ENCODE measurements at regions not wholly inside any gene's neighbourhood (a gene's known extent, or its start where the extent isn't known, plus 50 kb on each side); places are given as distances from the start of the nearest gene placed in this dataset.
"Not testable (repeated sequence)": the region's sequence is repeated elsewhere in the genome, so short reads cannot be mapped to it uniquely, and the experiment has no call there.

DNA sequence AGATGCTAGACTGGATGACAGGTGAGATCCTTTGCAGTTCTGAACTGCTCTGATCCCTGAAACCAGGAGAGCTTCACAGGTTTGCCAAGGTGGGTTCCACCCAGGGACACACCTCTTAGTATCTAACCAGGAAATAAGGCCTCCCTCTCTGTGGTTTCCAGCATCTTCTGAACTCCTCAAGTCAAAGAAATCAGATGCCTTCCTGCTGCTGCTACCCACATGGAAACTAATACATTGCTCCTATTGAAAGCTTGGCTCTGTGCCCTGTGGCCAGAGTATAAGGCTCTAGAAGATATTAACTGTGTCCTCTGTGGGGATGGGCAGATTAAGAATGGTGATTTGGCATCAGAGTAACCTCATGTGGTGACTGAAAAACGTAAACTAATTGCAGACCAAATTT, 75.0 kb upstream of the MRPS6 start:
- no peak for DNase-seq (ENCODE audit: low read depth in 2 of 2)
- TF ChIP-seq CTCF (IDR thresholded peaks at IDR 0.05; ENCODE audit: low read depth, low read length) = no peak
- H3K4me3 ChIP-seq (replicated peaks in 1 of 2; ENCODE audit: low read depth in 2 of 2, low read length in 2 of 2) = no peak overlapping the region

DNA sequence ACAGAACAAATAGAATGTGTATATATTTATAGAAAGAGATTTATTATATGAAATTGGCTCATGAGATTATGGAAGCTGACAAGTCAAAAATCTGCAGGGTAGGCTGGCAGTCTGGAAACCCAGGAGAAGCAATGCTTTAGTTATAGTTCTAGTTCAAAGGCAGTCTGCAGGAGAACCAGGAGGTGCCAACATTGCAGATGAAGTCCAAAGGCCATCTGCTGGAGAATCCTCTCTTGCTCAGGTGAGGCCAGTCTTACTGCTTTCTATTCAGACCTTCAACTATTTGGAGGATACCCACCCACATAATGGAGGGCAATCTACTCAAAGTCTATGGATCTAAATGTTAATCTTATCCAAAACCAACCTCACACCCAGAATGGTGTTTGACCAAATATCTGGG, 75.9 kb upstream of the MRPS6 start:
- no peak for TF ChIP-seq CTCF (IDR thresholded peaks at IDR 0.05; ENCODE audit: low read depth, low read length)
- no peak overlapping the region for H3K4me3 ChIP-seq (replicated peaks in 1 of 2; ENCODE audit: low read depth in 2 of 2, low read length in 2 of 2)
- DNase-seq (ENCODE audit: low read depth in 2 of 2) = no peak

GRCh38 chr21:33994373-33994772, 78.8 kb upstream of the ATP5PO start:
- DNase-seq (ENCODE audit: low read depth in 2 of 2) = no peak
- no peak for TF ChIP-seq CTCF (IDR thresholded peaks at IDR 0.05; ENCODE audit: low read depth, low read length)
- no peak overlapping the region for H3K4me3 ChIP-seq (replicated peaks in 1 of 2; ENCODE audit: low read depth in 2 of 2, low read length in 2 of 2)

GRCh38 chr21:33993286-33994231, 78.0 kb upstream of the ATP5PO start:
- no peak for TF ChIP-seq CTCF (IDR thresholded peaks at IDR 0.05; ENCODE audit: low read depth, low read length)
- no peak for DNase-seq (ENCODE audit: low read depth in 2 of 2)
- no peak overlapping the region for H3K4me3 ChIP-seq (replicated peaks in 1 of 2; ENCODE audit: low read depth in 2 of 2, low read length in 2 of 2)

- H3K4me3 ChIP-seq (replicated peaks in 1 of 2; ENCODE audit: low read depth in 2 of 2, low read length in 2 of 2); DNase-seq (ENCODE audit: low read depth in 2 of 2): not testable (repeated sequence)
Measured at GRCh38 chr21:33992412-33992811, 76.8 kb upstream of the ATP5PO start.

DNA sequence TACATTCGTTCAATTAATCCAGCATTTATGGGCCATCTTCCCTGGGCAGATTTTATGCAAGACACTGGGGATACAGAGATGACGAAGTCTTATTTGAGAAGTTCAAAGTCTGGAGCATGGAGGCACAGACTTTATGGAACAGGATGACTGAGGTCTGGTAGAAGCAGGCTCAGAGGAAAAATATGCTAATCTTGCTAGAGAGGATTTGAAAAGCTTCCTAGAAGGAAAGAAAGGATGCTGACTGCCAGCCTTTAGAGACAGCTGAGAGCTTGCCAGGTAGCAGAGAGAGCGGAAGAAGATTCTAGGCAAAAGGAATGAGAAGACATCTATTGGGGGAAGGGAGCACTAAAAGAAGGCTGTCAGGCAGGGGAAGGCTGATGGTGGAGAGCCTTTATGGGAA, 75.5 kb upstream of the ATP5PO start:
- DNase-seq (ENCODE audit: low read depth in 2 of 2) = no peak
- TF ChIP-seq CTCF (IDR thresholded peaks at IDR 0.05; ENCODE audit: low read depth, low read length) = no peak
- H3K4me3 ChIP-seq (replicated peaks in 1 of 2; ENCODE audit: low read depth in 2 of 2, low read length in 2 of 2) = no peak overlapping the region

GRCh38 chr21:33989440-33989839, 73.8 kb upstream of the ATP5PO start:
- no peak overlapping the region for H3K4me3 ChIP-seq (replicated peaks in 1 of 2; ENCODE audit: low read depth in 2 of 2, low read length in 2 of 2)
- DNase-seq (ENCODE audit: low read depth in 2 of 2) = no peak
- no peak for TF ChIP-seq CTCF (IDR thresholded peaks at IDR 0.05; ENCODE audit: low read depth, low read length)

All from cardiac fibroblast (primary cell).